ENCODE measurements at regions not wholly inside any gene's neighbourhood (a gene's known extent, or its start where the extent isn't known, plus 50 kb on each side); places are given as distances from the start of the nearest gene placed in this dataset.

DNA sequence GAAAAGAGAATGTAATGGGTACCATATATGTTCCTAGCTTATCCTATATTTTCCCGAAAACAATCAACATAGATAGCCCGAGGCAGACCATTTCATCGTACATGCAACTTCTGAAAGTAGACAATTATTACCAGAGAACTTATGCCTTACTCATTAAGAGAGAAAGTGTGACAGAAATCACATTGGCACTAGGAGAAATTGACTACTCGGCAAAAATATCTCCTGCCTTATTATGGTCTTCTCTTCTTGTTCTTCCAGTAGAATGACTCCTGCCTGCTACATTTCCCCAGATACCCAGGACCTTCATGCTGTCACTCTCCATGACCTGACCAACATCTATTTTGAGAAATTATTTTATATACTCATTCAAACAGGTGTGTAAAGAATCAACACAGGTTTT lies 1015.7 kb downstream of the TUSC7 start:
- DNase-seq, result no peak

- DNase-seq, result no peak
These were observed 1017.2 kb downstream of the TUSC7 start for GRCh38 chr3:117726776-117727175.

- DNase-seq, result no peak
These were observed 1018.6 kb downstream of the TUSC7 start for GRCh38 chr3:117728226-117728625.

DNA sequence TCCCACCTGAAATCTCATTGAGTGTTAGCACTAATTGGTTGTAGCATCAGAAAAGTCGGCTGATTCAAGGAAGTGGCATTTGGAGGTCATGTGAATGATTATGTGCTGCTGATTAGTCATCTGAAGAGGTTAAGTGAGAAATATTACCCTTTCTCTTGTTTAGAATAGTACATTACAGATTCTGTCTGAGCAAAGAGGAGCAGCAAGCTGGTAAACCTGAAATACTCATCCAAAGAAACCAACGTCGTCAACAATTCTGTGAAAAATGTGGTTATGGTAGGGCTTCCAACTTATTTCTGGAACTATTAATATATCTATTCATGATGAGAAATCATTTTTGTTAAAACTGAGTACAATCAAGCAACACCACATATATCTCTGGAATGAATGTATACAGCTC lies 1024.9 kb downstream of the TUSC7 start:
- DNase-seq, result no peak

- DNase-seq, result no peak
These were observed 1026.0 kb downstream of the TUSC7 start for GRCh38 chr3:117735481-117736101.

DNA sequence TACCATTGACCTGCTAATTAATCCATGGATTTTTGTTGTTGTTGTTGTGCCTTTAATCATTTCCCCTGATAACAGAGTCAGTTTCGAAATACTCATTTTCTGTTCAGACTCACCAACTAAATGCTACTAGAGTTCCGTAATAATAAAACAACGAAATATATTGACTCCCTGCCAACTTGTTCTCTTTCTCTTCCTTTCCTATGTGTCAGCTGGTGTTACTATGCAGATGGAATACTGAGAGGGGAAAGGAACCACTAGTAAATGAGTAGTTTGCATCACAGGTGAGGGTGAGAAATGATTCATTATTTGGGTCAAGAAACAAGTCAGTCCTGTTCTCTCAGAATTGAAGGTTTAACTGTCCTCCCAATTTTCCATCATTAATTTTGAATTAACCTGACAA lies 1027.3 kb downstream of the TUSC7 start:
- DNase-seq, result no peak

- no peak for DNase-seq
These were observed 1034.4 kb downstream of the TUSC7 start for GRCh38 chr3:117743993-117744392.

GRCh38 chr3:117744935-117745334 lies 1035.4 kb downstream of the TUSC7 start:
- no peak for DNase-seq

DNA sequence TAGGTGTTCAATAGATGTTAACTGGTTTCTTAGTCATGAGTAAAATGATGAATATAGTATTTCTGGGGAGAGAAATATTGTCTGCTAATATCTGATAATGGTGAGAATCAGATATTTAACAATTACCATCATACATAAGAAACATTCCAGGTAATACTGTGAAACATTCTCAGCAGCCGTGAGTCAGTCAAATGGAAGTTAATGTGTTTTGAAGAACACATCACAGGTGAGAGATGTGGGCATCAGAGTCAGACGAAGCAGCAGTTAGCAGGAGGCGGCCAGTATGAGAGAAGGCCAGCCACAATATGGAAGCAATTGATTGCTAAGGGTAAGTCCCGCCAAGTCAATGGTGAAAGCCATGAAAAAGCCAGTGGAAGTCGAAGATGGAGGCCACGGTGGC lies 1035.9 kb downstream of the TUSC7 start:
- DNase-seq, result no peak

- no peak for DNase-seq
These were observed 1036.5 kb downstream of the TUSC7 start for GRCh38 chr3:117746066-117746465.

- DNase-seq, result no peak
These were observed 1038.6 kb downstream of the TUSC7 start for GRCh38 chr3:117748131-117748530.

- no peak for DNase-seq
These were observed 1041.2 kb downstream of the TUSC7 start for GRCh38 chr3:117750674-117751269.

DNA sequence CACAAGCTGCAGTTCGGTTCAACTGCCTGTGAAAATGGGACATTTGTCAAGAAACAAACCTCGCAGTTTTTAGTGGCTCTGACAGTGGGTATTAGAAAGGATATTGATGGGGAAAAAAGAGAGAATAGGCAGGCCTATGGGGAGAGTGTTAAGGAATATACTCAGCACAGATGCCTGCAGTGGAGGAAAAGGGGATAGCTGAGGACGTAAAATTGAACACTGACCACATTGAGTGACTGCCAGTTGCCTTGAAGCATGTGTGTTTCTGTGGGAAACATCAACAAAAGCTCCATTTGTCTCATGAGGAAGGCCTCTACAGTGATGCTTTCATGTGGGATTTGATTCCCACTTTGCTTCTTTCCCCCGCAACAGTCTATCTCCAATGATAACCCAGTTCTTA lies 1042.1 kb downstream of the TUSC7 start:
- peak; percentile 11 for DNase-seq

- DNase-seq, result no peak
These were observed 1043.6 kb downstream of the TUSC7 start for GRCh38 chr3:117752984-117753717.

- DNase-seq, result no peak
These were observed 1044.5 kb downstream of the TUSC7 start for GRCh38 chr3:117754058-117754457.

- DNase-seq, result no peak
These were observed 1045.3 kb downstream of the TUSC7 start for GRCh38 chr3:117754841-117755240.

- no peak for DNase-seq
These were observed 1047.0 kb downstream of the TUSC7 start for GRCh38 chr3:117756563-117756962.

DNA sequence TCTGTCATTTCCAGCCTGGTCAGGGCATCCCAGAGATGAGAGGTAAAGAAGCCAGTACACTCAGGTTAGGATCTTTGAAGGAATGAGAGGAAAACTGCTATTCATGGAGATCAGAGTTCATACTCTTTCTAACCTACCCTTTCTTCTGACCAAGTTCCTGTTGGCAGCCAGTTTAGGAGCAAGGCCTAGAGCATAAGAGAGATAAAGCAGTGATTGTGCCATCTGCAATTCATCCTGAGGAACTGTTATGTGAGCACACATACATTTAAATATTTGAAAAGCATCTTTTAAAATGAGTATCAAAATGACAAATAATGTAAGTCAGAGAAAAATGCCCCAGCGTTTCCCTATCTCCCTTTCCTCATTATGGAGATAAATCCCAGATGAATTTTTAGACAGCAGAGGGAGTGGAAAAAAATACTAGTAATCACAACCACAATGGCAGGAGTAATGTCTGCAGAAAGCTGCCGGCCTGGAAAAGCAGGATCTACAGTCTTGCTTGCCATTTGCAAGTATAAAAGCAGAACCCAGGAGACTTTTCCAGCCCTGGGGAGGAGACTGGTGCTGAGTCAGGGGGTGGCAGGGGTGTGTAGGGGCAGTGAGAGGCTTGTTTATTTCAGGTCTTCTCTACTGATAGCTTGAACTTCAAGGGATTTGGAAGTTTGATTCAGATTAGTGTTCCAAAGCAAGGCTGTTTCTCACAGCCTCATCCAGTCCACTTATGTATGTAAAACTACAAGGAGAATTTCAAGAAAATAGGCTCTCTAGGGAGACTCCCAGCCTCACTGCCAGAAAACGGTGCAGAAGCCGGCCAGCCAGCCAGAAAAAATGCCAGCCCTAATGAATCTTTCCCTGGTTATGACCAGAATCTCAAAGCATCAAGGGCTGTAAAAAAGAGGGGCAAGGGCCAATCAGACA lies 1052.4 kb downstream of the TUSC7 start:
- no peak for DNase-seq

DNA sequence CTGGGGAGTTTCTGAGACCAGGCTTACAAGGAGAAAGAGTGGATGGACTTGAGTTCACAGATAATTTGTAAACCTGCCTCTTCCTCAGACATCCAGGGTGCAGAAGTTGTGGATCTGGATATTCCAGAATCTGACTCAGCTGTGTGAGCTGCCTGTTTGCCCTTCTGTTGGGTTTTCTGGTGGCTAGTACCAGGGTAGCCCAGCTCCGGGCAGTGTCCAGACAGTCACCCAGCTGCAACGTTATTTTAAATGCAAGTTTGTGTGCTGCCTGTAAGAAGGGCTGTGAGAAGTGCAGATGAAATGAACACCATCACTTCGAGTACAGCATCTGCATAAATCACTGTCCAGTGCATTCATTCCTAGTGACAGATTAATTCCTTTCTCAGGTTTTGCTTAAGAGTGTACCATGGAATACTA lies 1053.0 kb downstream of the TUSC7 start:
- DNase-seq, result no peak

GRCh38 chr3:117763561-117763960 lies 1054.0 kb downstream of the TUSC7 start:
- DNase-seq, result no peak

- DNase-seq, result no peak
These were observed 1059.0 kb downstream of the TUSC7 start for GRCh38 chr3:117768581-117768980.

GRCh38 chr3:117774130-117774529 lies 1064.6 kb downstream of the TUSC7 start:
- DNase-seq, result no peak

- DNase-seq, result no peak
These were observed 1076.8 kb downstream of the TUSC7 start for GRCh38 chr3:117786349-117786748.
